Retinal pigment epithelial cell (primary cell): ENCODE measurements at regions not wholly inside any gene's neighbourhood (a gene's known extent, or its start where the extent isn't known, plus 50 kb on each side); places are given as distances from the start of the nearest gene placed in this dataset.

Experiments used
- DNase-seq: peaks from one replicate; pipeline ENCODE4 v3.0.0-alpha.2; 2010; ENCODE audit warnings: low read depth
- H3K4me3 ChIP-seq: 2 replicates; pipeline ENCODE4 v1.5.1; 2011; ENCODE audit warnings: mild to moderate bottlenecking, low read length, control low read depth, moderate library complexity
- TF ChIP-seq, protein P1 (sequence below): conservative IDR thresholded peaks from 2 replicates; pipeline ENCODE4 v1.5.1; 2011; ENCODE audit warnings: low read depth, low read length, control low read depth, inconsistent platforms

- peak; percentile 56 for DNase-seq
- TF ChIP-seq, protein P1, sequence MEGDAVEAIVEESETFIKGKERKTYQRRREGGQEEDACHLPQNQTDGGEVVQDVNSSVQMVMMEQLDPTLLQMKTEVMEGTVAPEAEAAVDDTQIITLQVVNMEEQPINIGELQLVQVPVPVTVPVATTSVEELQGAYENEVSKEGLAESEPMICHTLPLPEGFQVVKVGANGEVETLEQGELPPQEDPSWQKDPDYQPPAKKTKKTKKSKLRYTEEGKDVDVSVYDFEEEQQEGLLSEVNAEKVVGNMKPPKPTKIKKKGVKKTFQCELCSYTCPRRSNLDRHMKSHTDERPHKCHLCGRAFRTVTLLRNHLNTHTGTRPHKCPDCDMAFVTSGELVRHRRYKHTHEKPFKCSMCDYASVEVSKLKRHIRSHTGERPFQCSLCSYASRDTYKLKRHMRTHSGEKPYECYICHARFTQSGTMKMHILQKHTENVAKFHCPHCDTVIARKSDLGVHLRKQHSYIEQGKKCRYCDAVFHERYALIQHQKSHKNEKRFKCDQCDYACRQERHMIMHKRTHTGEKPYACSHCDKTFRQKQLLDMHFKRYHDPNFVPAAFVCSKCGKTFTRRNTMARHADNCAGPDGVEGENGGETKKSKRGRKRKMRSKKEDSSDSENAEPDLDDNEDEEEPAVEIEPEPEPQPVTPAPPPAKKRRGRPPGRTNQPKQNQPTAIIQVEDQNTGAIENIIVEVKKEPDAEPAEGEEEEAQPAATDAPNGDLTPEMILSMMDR: peak; percentile 82
Observed at GRCh38 chr14:38867561-38868150, 235.4 kb downstream of the SEC23A start.

GRCh38 chr14:38866461-38866860 is 236.6 kb downstream of the SEC23A start:
- TF ChIP-seq, protein P1: no peak
- H3K4me3 ChIP-seq: no peak overlapping the region
- DNase-seq: no peak

More at GRCh38 chr14:38867561-38868150, 235.4 kb downstream of the SEC23A start:
- H3K4me3 ChIP-seq: no peak overlapping the region

GRCh38 chr14:38862366-38862765 is 240.7 kb downstream of the SEC23A start:
- no peak for DNase-seq
- no peak overlapping the region for H3K4me3 ChIP-seq
- TF ChIP-seq, protein P1: no peak

DNA sequence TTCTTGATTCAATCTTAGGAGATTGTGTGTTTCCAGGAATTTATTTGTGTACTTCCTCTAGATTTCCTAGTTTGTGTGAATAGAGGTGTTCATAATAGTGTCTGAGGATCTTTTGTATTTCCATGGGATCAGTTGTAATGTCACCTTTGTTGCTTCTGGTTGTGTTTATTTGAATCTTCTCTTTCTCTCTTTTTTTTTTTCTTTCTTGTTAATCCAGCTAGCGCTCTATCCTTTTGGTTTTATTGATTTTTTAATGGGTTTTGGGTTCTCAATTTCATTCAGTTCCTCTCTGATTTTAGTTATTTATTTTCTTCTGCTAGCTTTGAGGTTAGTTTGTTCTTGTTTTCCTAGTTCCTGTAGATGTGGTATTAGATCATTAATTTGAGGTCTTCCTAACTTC is 242.5 kb downstream of the SEC23A start:
- no peak for DNase-seq
- TF ChIP-seq, protein P1: no peak
- H3K4me3 ChIP-seq: no peak overlapping the region

DNA sequence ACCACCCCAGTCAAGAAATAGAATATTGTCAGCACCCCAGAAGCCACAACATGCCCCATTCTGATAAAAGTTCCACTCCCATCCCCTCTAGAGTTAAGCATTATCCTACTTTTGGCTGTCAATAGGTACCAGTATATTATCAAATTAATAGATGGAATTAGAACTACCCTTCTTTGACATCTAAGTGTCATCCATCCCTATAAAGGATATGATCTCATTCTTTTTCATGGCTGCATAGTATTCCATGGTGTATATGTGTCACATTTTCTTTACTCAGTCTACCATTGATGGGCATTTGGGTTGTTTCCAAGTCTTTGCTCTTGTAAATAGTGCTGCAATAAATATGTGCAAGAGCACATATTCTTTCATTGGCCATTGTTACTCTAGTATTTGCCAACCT is 246.2 kb downstream of the SEC23A start:
- no peak for DNase-seq
- TF ChIP-seq, protein P1: no peak
- H3K4me3 ChIP-seq: no peak overlapping the region

- DNase-seq: no peak
- TF ChIP-seq, protein P1: no peak
- no peak overlapping the region for H3K4me3 ChIP-seq
Observed at GRCh38 chr14:38855513-38855912, 247.5 kb downstream of the SEC23A start.

GRCh38 chr14:38851111-38851510 is 251.9 kb downstream of the SEC23A start:
- DNase-seq: no peak
- no peak overlapping the region for H3K4me3 ChIP-seq
- TF ChIP-seq, protein P1: no peak
